ENCODE measurements at regions not wholly inside any gene's neighbourhood (a gene's known extent, or its start where the extent isn't known, plus 50 kb on each side); places are given as distances from the start of the nearest gene placed in this dataset.

DNA sequence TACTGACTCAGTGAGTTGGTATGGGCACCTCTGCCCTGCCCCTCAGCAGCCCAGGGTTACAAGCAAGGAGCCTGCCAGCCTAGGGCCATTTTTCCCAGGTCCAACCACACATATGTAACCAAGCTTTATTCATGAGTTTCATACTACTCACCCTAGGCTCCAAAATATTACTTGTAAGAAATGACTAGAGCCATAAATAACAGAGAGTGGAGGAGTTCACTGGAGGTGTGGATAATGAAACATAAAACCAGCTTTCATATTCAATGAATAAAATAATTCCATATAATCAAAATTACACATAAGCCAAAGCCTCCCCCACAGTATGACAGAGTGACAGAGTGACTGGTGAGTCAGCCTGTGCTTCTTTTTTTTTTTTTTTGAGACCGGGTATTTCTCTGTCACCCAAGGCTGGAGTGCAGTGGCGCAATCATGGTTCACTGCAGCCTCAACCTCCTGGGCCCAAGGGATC, 229.8 kb upstream of the SASH1 start:
- Histone ChIP-seq H3K27ac (no peak overlapping the region), H3K36me3 (no peaks in the 10 kb centered on the region), H3K9me3 (peaks cover 0 to 4% (median 0%) of the 10 kb centered on the region in 4 donors), H3K4me1 (no peaks in the 10 kb centered on the region), H3K27me3 (no peaks in the 10 kb centered on the region), H3K4me3 (no peak overlapping the region)
- TF ChIP-seq, protein P1, sequence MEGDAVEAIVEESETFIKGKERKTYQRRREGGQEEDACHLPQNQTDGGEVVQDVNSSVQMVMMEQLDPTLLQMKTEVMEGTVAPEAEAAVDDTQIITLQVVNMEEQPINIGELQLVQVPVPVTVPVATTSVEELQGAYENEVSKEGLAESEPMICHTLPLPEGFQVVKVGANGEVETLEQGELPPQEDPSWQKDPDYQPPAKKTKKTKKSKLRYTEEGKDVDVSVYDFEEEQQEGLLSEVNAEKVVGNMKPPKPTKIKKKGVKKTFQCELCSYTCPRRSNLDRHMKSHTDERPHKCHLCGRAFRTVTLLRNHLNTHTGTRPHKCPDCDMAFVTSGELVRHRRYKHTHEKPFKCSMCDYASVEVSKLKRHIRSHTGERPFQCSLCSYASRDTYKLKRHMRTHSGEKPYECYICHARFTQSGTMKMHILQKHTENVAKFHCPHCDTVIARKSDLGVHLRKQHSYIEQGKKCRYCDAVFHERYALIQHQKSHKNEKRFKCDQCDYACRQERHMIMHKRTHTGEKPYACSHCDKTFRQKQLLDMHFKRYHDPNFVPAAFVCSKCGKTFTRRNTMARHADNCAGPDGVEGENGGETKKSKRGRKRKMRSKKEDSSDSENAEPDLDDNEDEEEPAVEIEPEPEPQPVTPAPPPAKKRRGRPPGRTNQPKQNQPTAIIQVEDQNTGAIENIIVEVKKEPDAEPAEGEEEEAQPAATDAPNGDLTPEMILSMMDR (IDR thresholded peaks at IDR 0.05), result no peak
- TF ChIP-seq POLR2A (IDR thresholded peaks at IDR 0.05), result no peak
- TF ChIP-seq EP300 (IDR thresholded peaks at IDR 0.05), result no peak
- WGBS, 2 donors, result 72 to 79% methylated on average over 2 of the region's 2 CpGs
- DNase-seq (ENCODE audit: low spot score in 2 of 2), result no peak

DNA sequence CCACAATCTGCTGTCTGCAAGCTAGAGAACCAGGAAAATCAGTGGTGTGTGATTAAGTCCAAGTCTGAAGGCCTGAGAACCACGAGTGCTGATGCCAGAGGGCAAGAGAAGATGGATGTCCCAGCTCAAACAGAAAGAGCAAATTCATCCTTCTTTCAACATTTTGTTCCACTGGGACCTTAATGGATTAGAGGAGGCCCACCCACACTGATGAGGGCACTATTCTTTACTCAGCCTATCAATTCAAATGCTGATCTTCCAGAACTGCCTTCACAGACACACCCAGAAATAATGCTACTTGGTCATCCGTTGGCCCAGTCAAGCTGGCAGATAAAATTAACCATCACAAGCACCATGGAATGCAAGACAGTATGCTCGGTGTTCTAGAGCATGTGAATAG, 226.6 kb upstream of the SASH1 start:
- no peak overlapping the region for H3K27ac ChIP-seq

GRCh38 chr6:148118244-148118643, 224.4 kb upstream of the SASH1 start:
- Histone ChIP-seq H3K4me3 (no peak overlapping the region), H3K4me1 (no peaks in the 10 kb centered on the region), H3K9me3 (no peaks in the 10 kb centered on the region), H3K27me3 (no peaks in the 10 kb centered on the region), H3K27ac (no peak overlapping the region), H3K36me3 (no peaks in the 10 kb centered on the region)
- 90 to 95% methylated on average over 1 of the region's 1 CpG for WGBS, 2 donors
- TF ChIP-seq EP300 (IDR thresholded peaks at IDR 0.05) (no peak), POLR2A (IDR thresholded peaks at IDR 0.05) (no peak)
- TF ChIP-seq, protein P1 (IDR thresholded peaks at IDR 0.05), result no peak
- no peak for DNase-seq (ENCODE audit: low spot score in 2 of 2)

More for the DNA sequence above, 226.6 kb upstream of the SASH1 start:
- H3K4me1 ChIP-seq, result no peaks in the 10 kb centered on the region
- H3K27me3 ChIP-seq, result no peaks in the 10 kb centered on the region
- no peak for TF ChIP-seq EP300 (IDR thresholded peaks at IDR 0.05)
- no peak for TF ChIP-seq POLR2A (IDR thresholded peaks at IDR 0.05)
- TF ChIP-seq, protein P1 (IDR thresholded peaks at IDR 0.05), result no peak
- H3K9me3 ChIP-seq, result peaks cover 0 to 1% (median 0%) of the 10 kb centered on the region in 4 donors
- H3K4me3 ChIP-seq, result no peak overlapping the region
- no peaks in the 10 kb centered on the region for H3K36me3 ChIP-seq
- no peak for DNase-seq (ENCODE audit: low spot score in 2 of 2)
- 75 to 85% methylated on average over 3 of the region's 3 CpGs for whole genome bisulfite sequencing, 2 donors

- H3K36me3 ChIP-seq, result no peaks in the 10 kb centered on the region
- H3K9me3 ChIP-seq, result no peaks in the 10 kb centered on the region
- WGBS, 2 donors, result 85 to 88% methylated on average over 6 of the region's 6 CpGs
- TF ChIP-seq, protein P1 (IDR thresholded peaks at IDR 0.05), result no peak
- TF ChIP-seq EP300 (IDR thresholded peaks at IDR 0.05) (no peak), POLR2A (IDR thresholded peaks at IDR 0.05) (no peak)
- no peaks in the 10 kb centered on the region for H3K27me3 ChIP-seq
- DNase-seq (ENCODE audit: low spot score in 2 of 2), result no peak
- H3K4me1 ChIP-seq, result no peaks in the 10 kb centered on the region
- H3K27ac ChIP-seq, result no peak overlapping the region
- no peak overlapping the region for H3K4me3 ChIP-seq
Observed at GRCh38 chr6:148128014-148128730, 214.5 kb upstream of the SASH1 start.

GRCh38 chr6:148134592-148134991, 208.0 kb upstream of the SASH1 start:
- H3K36me3 ChIP-seq, result no peaks in the 10 kb centered on the region
- no peak for DNase-seq (ENCODE audit: low spot score in 2 of 2)
- no peak overlapping the region for H3K27ac ChIP-seq
- 16 to 19% methylated on average over 6 of the region's 6 CpGs for WGBS, 2 donors
- H3K4me1 ChIP-seq, result no peaks in the 10 kb centered on the region
- H3K4me3 ChIP-seq, result no peak overlapping the region
- peaks cover 0 to 5% (median 0%) of the 10 kb centered on the region in 4 donors for H3K9me3 ChIP-seq
- no peaks in the 10 kb centered on the region for H3K27me3 ChIP-seq
- TF ChIP-seq EP300 (IDR thresholded peaks at IDR 0.05), result no peak
- no peak for TF ChIP-seq POLR2A (IDR thresholded peaks at IDR 0.05)
- TF ChIP-seq, protein P1 (IDR thresholded peaks at IDR 0.05), result no peak

Data from tibial nerve (tissue), 4 donors.